Stimulated activated CD8-positive, alpha-beta memory T cell treated with anti-CD3 and anti-CD28 coated beads, Interleukin-4, amount 100 ng/mL, for 24 hours (primary cell): ENCODE measurements at regions not wholly inside any gene's neighbourhood (a gene's known extent, or its start where the extent isn't known, plus 50 kb on each side); places are given as distances from the start of the nearest gene placed in this dataset.

Experiments used
- DNase-seq: peaks from one replicate; pipeline ENCODE4 v3.0.0-alpha.2; 2020; ENCODE audit warnings: low read depth

GRCh38 chr6:168384045-168385036, 56.6 kb upstream of the SMOC2 start:
- no peak for DNase-seq

GRCh38 chr6:168385037-168385759, 55.8 kb upstream of the SMOC2 start:
- DNase-seq = no peak

- no peak for DNase-seq
Measured at GRCh38 chr6:168385858-168386735, 54.9 kb upstream of the SMOC2 start.

- no peak for DNase-seq
Measured at GRCh38 chr6:168386973-168387372, 54.0 kb upstream of the SMOC2 start.

GRCh38 chr6:168387426-168387825, 53.6 kb upstream of the SMOC2 start:
- DNase-seq = no peak

- DNase-seq = no peak
Measured at GRCh38 chr6:168387911-168388310, 53.1 kb upstream of the SMOC2 start.

- no peak for DNase-seq
Measured at GRCh38 chr6:168388641-168389633, 52.0 kb upstream of the SMOC2 start.

- no peak for DNase-seq
Measured at GRCh38 chr6:168390749-168391420, 50.1 kb upstream of the SMOC2 start.
